Naive thymus-derived CD4-positive, alpha-beta T cell (primary cell): ENCODE measurements at regions not wholly inside any gene's neighbourhood (a gene's known extent, or its start where the extent isn't known, plus 50 kb on each side); places are given as distances from the start of the nearest gene placed in this dataset.

Experiments
- ATAC-seq: fragments of 150-1000 bp; cut with Tn5 transposase; 2 replicates; pipeline ENCODE4 v1.10.0; 2021; ENCODE audit warnings: mild to moderate bottlenecking, moderate library complexity
- CTCF ChIA-PET: fragments of 350-600 bp; sonication (Branson Sonifier 250); formaldehyde crosslinking; loops from one replicate; lab custom pipeline; 2021; ENCODE audit warnings: antibody characterized with exemption; lab: Charles Lee
- POLR2A ChIA-PET: fragments of 350-600 bp; sonication (Branson Sonifier 250); formaldehyde crosslinking; loops from one replicate; lab custom pipeline; 2021; ENCODE audit warnings: antibody characterized with exemption, inconsistent platforms; lab: Charles Lee
- DNase-seq, 9 donors: peaks; one replicate each; pipeline versions ENCODE4 v3.0.0 to v3.0.0-alpha.2; 2020 to 2022; ENCODE audit warnings: mixed read lengths in 1 of 9
- H3K27ac ChIP-seq: one replicate; pipeline ENCODE4 v1.7.0; 2013; ENCODE audit warnings: mild to moderate bottlenecking, low read depth, low read length, moderate library complexity
- H3K27me3 ChIP-seq, 2 donors: one replicate each; pipeline ENCODE4 v1.7.0; 2013; ENCODE audit warnings: low read length in 2 of 2, mild to moderate bottlenecking in 2 of 2, moderate library complexity in 2 of 2; ENCODE audit not compliant: control insufficient read depth in 2 of 2, insufficient read depth in 2 of 2
- H3K36me3 ChIP-seq, 3 experiments: 1 replicate in 2 of 3; 2 replicates in 1 of 3; pipeline ENCODE4 v1.7.0; 2013; ENCODE audit warnings: low read length in 3 of 3, mild to moderate bottlenecking in 3 of 3, moderate library complexity in 1 of 3; ENCODE audit not compliant: insufficient read depth in 3 of 3, control insufficient read depth in 2 of 3
- H3K4me1 ChIP-seq, 2 donors: one replicate each; pipeline ENCODE4 v1.7.0; 2013; ENCODE audit warnings: low read length in 2 of 2, mild to moderate bottlenecking in 2 of 2, moderate library complexity in 1 of 2; ENCODE audit not compliant: control insufficient read depth in 2 of 2, insufficient read depth in 2 of 2
- H3K4me3 ChIP-seq: 2 replicates; pipeline ENCODE4 v1.7.0; 2013; ENCODE audit warnings: mild to moderate bottlenecking, low read length
- H3K9me3 ChIP-seq, 3 experiments: 1 replicate in 2 of 3; 2 replicates in 1 of 3; pipeline ENCODE4 v1.7.0; 2013; ENCODE audit warnings: low read length in 3 of 3; ENCODE audit not compliant: control insufficient read depth in 2 of 3
- H3K27ac Mint-ChIP-seq, 9 donors: one replicate each; pipeline ENCODE4 v1.8.0; 2020 to 2022; ENCODE audit warnings: mixed read lengths in 9 of 9, mild to moderate bottlenecking in 8 of 9, moderate library complexity in 5 of 9, inconsistent platforms in 2 of 9
- H3K27me3 Mint-ChIP-seq, 5 donors: one replicate each; pipeline ENCODE4 v1.8.0; 2021 to 2022; ENCODE audit warnings: mixed read lengths in 5 of 5, mild to moderate bottlenecking in 1 of 5
- H3K36me3 Mint-ChIP-seq, 5 donors: one replicate each; pipeline ENCODE4 v1.8.0; 2020 to 2022; ENCODE audit warnings: mixed read lengths in 5 of 5, mild to moderate bottlenecking in 3 of 5, inconsistent platforms in 1 of 5
- H3K4me1 Mint-ChIP-seq, 7 donors: one replicate each; pipeline ENCODE4 v1.8.0; 2020 to 2022; ENCODE audit warnings: mixed read lengths in 7 of 7, mild to moderate bottlenecking in 3 of 7, inconsistent platforms in 1 of 7
- H3K4me3 Mint-ChIP-seq, 10 donors: one replicate each; pipeline ENCODE4 v1.8.0; 2020 to 2022; ENCODE audit warnings: mild to moderate bottlenecking in 10 of 10, mixed read lengths in 10 of 10, moderate library complexity in 6 of 10, inconsistent platforms in 2 of 10
- H3K9me3 Mint-ChIP-seq, 11 donors: one replicate each; pipeline ENCODE4 v1.8.0; 2020 to 2022; ENCODE audit warnings: mixed read lengths in 11 of 11, mild to moderate bottlenecking in 4 of 11, inconsistent platforms in 1 of 11, moderate library complexity in 1 of 11
- intact Hi-C, 2 donors: fragments of 100-400 bp; cut with micrococcal nuclease; formaldehyde crosslinking; loops; one replicate each; pipeline ENCODE4 v1.15.1; 2023

DNA sequence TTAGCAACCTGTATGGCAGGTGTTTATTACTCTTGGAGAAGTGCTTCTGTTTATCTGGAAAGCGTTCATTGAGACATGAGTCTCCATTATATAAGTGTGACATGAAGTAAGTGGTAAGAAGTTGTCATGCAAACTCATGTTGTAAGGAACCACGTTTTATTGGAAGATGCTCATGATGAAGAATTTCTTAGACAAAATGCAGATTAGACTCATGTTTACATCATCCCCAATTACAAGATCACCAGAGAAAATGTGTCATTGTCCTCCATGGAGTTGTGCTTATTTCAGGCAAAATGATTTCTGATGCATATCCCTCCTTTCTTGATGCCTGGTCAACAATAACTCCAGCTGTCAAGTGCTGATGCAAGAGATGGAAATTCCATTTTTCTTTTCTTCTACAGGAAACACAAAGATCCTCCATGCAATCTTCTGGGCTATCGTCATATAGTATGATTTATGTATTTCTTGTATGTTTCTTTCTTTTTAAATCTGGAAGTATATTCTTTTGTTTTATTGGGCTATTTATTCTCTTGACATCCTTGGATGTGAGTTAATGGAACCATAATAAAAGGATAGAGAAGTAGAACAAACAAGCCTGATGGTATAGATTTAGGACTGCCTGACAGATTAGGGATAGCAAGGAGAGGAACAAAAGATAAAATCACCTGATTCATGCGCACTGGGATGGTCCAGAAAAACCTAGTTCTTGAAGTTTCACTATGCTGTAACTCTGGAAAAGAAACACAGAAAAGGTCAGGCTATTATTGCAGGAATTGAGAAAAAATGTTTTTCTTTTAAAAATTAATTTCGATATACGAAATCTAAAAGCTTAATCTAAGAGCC, 50.7 kb upstream of the DIAPH3 start:
- H3K27ac Mint-ChIP-seq, result no peak overlapping the region
- Histone ChIP-seq H3K27me3 (no peaks in the 10 kb centered on the region), H3K27ac (no peak overlapping the region), H3K4me3 (no peak overlapping the region), H3K9me3 (no peaks in the 10 kb centered on the region), H3K36me3 (no peaks in the 10 kb centered on the region), H3K4me1 (no peaks in the 10 kb centered on the region)
- CTCF ChIA-PET, result no interaction called here
- no peaks in the 10 kb centered on the region for H3K9me3 Mint-ChIP-seq
- ATAC-seq, result no peak
- DNase-seq, result no peak
- no peaks in the 10 kb centered on the region for H3K4me1 Mint-ChIP-seq
- H3K4me3 Mint-ChIP-seq, result no peak overlapping the region
- peaks cover 6 to 27% (median 20%) of the 10 kb centered on the region in 5 donors for H3K27me3 Mint-ChIP-seq
- H3K36me3 Mint-ChIP-seq, result no peaks in the 10 kb centered on the region
- POLR2A ChIA-PET, result no interaction called here
- intact Hi-C loops, result no loop called here

DNA sequence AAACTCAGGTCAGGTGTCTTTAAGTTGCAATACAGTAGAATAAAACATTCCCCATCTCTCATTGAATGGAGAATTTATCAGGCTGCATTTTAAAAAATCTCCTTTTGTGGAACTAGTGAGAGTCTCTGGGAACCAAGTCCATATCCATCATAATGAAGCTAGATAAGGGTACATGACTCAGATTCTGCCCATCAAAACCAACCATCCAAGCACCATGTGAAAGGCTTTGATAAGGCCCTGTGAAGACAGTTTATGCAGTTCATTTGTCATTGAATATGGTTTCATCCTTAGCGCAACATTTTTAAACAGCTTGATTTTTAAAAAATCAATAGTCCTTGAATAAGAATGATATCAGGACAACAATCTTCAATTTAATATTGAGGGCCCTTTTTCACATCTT, 56.3 kb upstream of the DIAPH3 start:
- ChIA-PET POLR2A (no interaction called here), CTCF (no interaction called here)
- no peaks in the 10 kb centered on the region for H3K4me1 ChIP-seq
- DNase-seq (no peak), ATAC-seq (no peak)
- no peak overlapping the region for H3K4me3 ChIP-seq
- Mint-ChIP-seq H3K27me3 (peaks cover 0 to 21% (median 10%) of the 10 kb centered on the region in 5 donors), H3K36me3 (no peaks in the 10 kb centered on the region), H3K9me3 (no peaks in the 10 kb centered on the region), H3K4me3 (no peak overlapping the region), H3K27ac (no peak overlapping the region), H3K4me1 (no peaks in the 10 kb centered on the region)
- H3K36me3 ChIP-seq, result no peaks in the 10 kb centered on the region
- H3K27ac ChIP-seq, result no peak overlapping the region
- H3K27me3 ChIP-seq, result peaks cover 0 to 2% of the 10 kb centered on the region in 2 donors
- H3K9me3 ChIP-seq, result no peaks in the 10 kb centered on the region
- intact Hi-C loops, result no loop called here

DNA sequence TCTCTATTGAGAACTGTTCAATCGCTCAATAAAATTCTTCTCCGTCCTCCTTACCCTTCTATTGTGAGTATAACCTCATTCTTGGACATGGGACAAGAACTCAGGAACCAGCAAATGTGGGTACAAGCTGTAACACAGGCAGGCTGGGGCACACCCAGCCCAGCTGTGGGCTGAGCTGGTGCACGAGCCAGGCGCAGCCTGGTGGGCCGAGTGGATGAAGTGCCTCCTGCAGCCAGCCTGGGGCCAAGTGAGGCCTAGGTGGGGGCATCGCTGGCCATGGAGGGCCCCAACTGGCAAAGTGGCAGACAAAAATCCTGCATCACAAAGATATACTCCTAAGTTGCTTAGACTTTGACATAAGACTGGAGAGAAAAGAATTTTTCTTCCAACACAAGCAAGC, 57.9 kb upstream of the DIAPH3 start:
- DNase-seq (no peak), ATAC-seq (no peak)
- H3K4me1 ChIP-seq, result no peaks in the 10 kb centered on the region
- no peak overlapping the region for H3K27ac Mint-ChIP-seq
- peaks cover 0 to 3% of the 10 kb centered on the region in 2 donors for H3K27me3 ChIP-seq
- H3K4me3 Mint-ChIP-seq, result no peak overlapping the region
- no peak overlapping the region for H3K4me3 ChIP-seq
- H3K9me3 Mint-ChIP-seq, result no peaks in the 10 kb centered on the region
- POLR2A ChIA-PET, result no interaction called here
- no peaks in the 10 kb centered on the region for H3K4me1 Mint-ChIP-seq
- CTCF ChIA-PET, result no interaction called here
- intact Hi-C loops, result no loop called here
- peaks cover 0 to 14% (median 6%) of the 10 kb centered on the region in 5 donors for H3K27me3 Mint-ChIP-seq
- H3K9me3 ChIP-seq, result no peaks in the 10 kb centered on the region
- no peaks in the 10 kb centered on the region for H3K36me3 ChIP-seq
- no peaks in the 10 kb centered on the region for H3K36me3 Mint-ChIP-seq
- no peak overlapping the region for H3K27ac ChIP-seq

DNA sequence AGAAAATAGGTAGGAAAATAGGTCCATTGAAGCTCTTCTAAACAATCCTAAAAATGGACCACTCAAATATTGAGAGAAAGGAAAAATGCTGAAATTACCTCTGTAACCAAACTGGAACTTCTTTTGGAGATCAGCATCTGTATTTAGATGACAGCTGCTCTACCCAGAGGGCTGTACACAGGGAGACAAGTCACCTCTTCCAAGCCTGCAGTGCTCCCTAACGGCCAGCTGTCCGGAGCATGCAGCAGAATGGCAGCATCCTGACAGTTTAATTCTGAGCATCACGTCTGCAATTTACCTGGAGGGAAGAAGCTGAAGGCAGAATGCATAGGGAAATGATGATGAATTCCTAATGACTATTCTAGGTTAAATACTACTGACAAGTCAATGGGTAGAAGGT, 62.8 kb upstream of the DIAPH3 start:
- ChIA-PET CTCF (no interaction called here), POLR2A (no interaction called here)
- peaks cover 0 to 3% of the 10 kb centered on the region in 2 donors for H3K27me3 ChIP-seq
- no peaks in the 10 kb centered on the region for H3K36me3 Mint-ChIP-seq
- DNase-seq, result no peak
- peaks cover 9 to 18% (median 15%) of the 10 kb centered on the region in 5 donors for H3K27me3 Mint-ChIP-seq
- intact Hi-C loops, result no loop called here
- no peak overlapping the region for H3K4me3 Mint-ChIP-seq
- no peak overlapping the region for H3K27ac ChIP-seq
- ATAC-seq, result no peak
- H3K4me3 ChIP-seq, result no peak overlapping the region
- no peaks in the 10 kb centered on the region for H3K4me1 ChIP-seq
- H3K4me1 Mint-ChIP-seq, result no peaks in the 10 kb centered on the region
- H3K36me3 ChIP-seq, result no peaks in the 10 kb centered on the region
- no peaks in the 10 kb centered on the region for H3K9me3 Mint-ChIP-seq
- H3K9me3 ChIP-seq, result no peaks in the 10 kb centered on the region
- no peak overlapping the region for H3K27ac Mint-ChIP-seq

DNA sequence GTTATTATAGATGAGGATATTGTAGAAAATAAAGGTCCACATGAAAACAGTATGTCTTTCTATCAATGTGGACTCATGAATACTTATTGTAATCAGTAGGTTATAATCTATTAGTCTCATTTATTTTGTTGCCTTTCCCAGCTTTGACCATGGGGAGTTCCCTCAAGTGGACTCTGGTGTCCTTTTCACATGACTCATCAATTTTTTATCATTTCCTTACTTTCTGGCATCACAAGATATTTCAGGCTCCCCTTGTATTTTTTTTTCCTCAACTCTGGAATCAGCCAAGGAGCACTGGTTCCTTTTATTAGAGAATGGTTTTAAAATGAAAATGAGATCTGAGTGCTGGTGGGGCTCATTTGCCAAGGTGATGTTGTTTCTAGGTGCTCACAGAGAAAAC, 63.4 kb upstream of the DIAPH3 start:
- POLR2A ChIA-PET, result no interaction called here

DNA sequence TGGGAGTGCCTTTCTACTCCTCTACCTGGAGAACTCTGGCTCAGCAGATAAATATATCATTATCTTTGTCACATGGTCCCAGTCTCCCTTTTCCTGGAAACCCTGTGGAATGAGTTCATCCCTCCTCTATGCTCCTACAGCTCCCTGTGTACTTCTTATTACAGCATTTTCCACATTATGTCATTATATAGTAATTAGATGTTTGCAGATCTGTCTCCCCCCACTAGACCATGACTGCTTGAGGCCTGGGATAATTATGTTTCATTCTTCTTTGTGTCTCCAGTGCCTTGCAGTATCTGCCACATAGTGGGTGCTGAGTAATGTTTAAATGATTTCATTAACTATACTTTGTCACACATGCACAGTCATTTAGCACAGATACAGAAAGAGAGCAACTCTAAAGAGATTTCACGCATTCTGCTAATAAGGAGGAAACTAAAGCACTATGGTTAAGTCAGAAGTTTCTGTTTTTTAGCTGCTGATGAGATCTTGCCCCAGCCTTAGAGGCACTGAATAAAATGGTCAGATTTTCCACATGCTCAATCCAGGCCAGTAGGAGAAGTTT, 66.1 kb upstream of the DIAPH3 start:
- peaks cover 10 to 42% (median 34%) of the 10 kb centered on the region in 5 donors for H3K27me3 Mint-ChIP-seq
- intact Hi-C loops, result no loop called here

More for the DNA sequence above, 63.4 kb upstream of the DIAPH3 start:
- H3K27ac Mint-ChIP-seq, result no peak overlapping the region
- H3K9me3 ChIP-seq, result no peaks in the 10 kb centered on the region
- DNase-seq, result no peak
- intact Hi-C loops, result no loop called here
- no peaks in the 10 kb centered on the region for H3K4me1 Mint-ChIP-seq
- ATAC-seq, result no peak
- no peak overlapping the region for H3K4me3 ChIP-seq
- H3K4me3 Mint-ChIP-seq, result no peak overlapping the region
- H3K36me3 Mint-ChIP-seq, result no peaks in the 10 kb centered on the region
- no peaks in the 10 kb centered on the region for H3K4me1 ChIP-seq
- peaks cover 0 to 3% of the 10 kb centered on the region in 2 donors for H3K27me3 ChIP-seq
- H3K27ac ChIP-seq, result no peak overlapping the region
- CTCF ChIA-PET, result no interaction called here
- H3K9me3 Mint-ChIP-seq, result no peaks in the 10 kb centered on the region
- peaks cover 10 to 22% (median 16%) of the 10 kb centered on the region in 5 donors for H3K27me3 Mint-ChIP-seq
- no peaks in the 10 kb centered on the region for H3K36me3 ChIP-seq

DNA sequence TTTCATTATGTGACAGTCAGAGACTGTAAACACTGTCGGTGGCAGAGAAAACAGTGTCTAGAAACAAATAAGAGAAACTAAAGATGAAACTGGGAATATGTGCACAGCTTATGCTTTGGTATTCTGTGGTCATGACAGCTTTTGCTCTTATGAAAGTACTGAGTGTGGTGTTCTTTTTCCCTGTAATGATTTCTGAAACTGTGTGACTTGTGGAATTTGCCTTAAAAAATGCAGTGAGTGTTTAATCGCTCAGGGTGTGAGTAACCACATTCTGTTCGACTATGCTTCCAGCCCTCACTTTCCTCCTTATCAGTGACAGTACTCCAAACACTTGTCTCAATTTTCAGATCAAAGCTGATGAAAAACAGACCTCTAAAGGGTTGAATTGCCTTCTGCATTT, 66.9 kb upstream of the DIAPH3 start:
- ChIA-PET CTCF (no interaction called here), POLR2A (no interaction called here)
- Histone ChIP-seq H3K4me3 (no peak overlapping the region), H3K4me1 (no peaks in the 10 kb centered on the region), H3K27me3 (no peaks in the 10 kb centered on the region), H3K27ac (no peak overlapping the region), H3K9me3 (no peaks in the 10 kb centered on the region), H3K36me3 (no peaks in the 10 kb centered on the region)
- Mint-ChIP-seq H3K27ac (no peak overlapping the region), H3K4me1 (no peaks in the 10 kb centered on the region), H3K4me3 (no peak overlapping the region), H3K36me3 (no peaks in the 10 kb centered on the region), H3K9me3 (no peaks in the 10 kb centered on the region), H3K27me3 (peaks cover 10 to 44% (median 35%) of the 10 kb centered on the region in 5 donors)
- ATAC-seq (no peak), DNase-seq (no peak)
- intact Hi-C loops, result no loop called here

More for the DNA sequence above, 66.1 kb upstream of the DIAPH3 start:
- no peaks in the 10 kb centered on the region for H3K4me1 Mint-ChIP-seq
- no peak overlapping the region for H3K27ac ChIP-seq
- POLR2A ChIA-PET, result no interaction called here
- ATAC-seq (no peak), DNase-seq (no peak)
- CTCF ChIA-PET, result no interaction called here
- H3K36me3 Mint-ChIP-seq, result no peaks in the 10 kb centered on the region
- no peaks in the 10 kb centered on the region for H3K4me1 ChIP-seq
- no peaks in the 10 kb centered on the region for H3K9me3 ChIP-seq
- no peak overlapping the region for H3K27ac Mint-ChIP-seq
- no peaks in the 10 kb centered on the region for H3K9me3 Mint-ChIP-seq
- H3K4me3 Mint-ChIP-seq, result no peak overlapping the region
- no peaks in the 10 kb centered on the region for H3K36me3 ChIP-seq
- no peak overlapping the region for H3K4me3 ChIP-seq
- peaks cover 0 to 3% of the 10 kb centered on the region in 2 donors for H3K27me3 ChIP-seq
